Inflammatory macrophage (primary cell): ENCODE measurements at regions not wholly inside any gene's neighbourhood (a gene's known extent, or its start where the extent isn't known, plus 50 kb on each side); places are given as distances from the start of the nearest gene placed in this dataset.
"Not testable (repeated sequence)": the region's sequence is repeated elsewhere in the genome, so short reads cannot be mapped to it uniquely, and the experiment has no call there.

Source experiments
- DNase-seq, 2 donors: peaks; one replicate each; pipeline ENCODE4 v3.0.0-alpha.2; 2020 to 2022

DNA sequence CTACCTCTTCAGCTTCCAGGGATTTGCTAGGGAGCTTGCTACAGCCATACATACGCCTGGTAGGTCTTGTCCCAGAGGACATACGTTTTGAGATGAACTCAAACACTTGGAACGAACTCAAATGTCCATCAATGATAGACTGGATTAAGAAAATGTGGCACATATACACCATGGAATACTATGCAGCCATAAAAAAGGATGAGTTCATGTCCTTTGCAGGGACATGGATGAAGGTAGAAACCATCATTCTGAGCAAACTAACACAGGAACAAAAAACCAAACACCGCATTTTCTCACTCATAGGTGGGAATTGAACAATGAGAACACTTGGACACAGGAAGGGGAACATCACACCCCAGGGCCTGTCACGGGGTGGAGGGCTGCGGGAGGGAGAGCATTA is 68.6 kb upstream of the SGK1 start:
- not testable (repeated sequence) for DNase-seq

DNA sequence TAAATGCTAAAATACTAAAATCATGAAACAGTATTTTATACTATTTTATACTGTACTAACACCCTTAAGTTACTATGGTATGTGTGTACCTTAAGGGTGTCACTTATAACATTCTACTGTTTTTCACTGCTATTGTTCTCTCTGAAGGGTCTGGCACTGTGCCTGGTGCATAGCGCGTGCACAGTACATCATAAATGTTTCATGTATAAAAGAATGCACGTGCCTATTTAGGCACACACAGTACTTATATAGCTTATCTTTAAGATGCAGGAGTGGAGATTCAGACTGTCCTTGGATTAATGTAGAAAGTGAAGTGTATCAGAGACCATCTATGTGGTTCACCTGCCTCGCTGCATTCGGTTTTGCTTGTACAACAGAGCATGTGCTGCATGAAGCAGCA is 64.0 kb upstream of the SGK1 start:
- DNase-seq: no peak

DNA sequence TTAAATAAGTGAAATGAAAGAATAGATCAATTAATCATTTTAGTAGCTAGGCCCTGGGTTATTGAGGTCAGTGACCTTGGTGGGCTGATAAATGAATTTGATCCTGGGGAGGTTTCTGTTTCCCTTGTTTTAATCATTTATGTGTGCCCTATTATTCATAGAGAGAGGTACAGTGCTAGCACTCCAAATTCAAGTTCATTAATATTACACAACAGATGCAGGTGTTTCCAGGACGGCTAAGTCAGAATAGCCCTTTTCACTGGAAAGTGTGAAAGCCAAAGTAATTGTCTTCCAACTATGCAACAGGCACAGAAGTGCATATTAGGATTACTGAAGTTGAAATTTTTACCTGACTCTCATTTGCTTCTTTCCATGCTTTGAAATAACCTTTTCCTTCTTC is 61.7 kb upstream of the SGK1 start:
- no peak for DNase-seq

DNA sequence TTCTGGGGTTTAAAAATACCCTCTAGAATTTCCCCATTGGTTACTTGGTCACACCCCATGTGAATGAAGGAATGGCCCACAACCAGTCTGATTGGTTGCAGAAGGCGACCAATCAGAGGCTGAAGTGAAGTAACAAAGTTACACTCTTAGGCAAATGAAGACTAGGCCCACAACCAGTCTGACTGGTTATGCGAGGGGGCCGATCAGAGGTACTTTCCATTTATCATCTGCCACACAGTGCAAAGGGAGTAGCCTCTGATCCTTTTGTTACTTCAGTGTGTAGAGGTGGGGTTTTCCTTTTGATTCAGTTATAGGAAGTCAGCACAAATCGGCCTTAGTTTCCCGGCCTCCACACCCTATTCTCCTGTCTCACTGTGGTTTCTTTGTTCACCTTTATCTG is 61.2 kb upstream of the SGK1 start:
- DNase-seq: peak; percentile 91 to 93

DNA sequence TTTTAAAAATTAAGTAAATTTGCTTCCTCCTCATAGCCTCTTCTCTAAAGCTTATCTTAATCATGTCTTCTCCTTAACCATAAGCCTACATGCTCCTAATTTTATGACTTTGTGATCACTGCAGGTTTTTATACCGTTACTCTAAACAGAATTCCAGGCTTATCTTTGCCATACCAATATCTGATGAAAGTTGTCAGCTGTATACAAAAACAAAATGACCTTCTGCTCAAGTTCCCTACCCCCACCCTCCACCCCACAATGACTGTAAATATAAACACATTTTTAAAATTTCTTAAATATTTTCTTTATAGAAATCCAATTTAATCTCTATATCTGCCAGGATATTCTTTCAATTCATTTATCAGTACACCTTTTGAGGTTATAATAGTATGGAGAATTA is 60.5 kb upstream of the SGK1 start:
- no peak for DNase-seq

DNA sequence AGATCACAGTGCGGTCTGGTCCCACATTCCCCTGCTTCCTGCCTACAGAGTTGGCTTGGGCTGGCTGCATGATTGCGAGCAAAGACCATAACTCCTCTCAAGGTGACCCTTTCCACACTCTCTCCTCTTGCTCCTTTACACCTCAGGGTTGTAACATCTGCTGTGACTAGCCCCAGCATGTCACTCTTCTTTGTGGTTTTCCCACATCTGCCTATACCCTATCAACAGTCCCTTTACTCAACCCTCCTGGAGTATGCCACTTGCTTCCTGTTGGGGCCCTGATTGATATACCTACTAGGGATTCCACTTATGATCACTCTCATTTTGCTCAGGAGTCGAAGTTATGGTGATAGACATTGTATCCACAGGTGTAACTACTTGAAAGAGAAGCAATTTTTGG is 58.9 kb upstream of the SGK1 start:
- DNase-seq: no peak

DNA sequence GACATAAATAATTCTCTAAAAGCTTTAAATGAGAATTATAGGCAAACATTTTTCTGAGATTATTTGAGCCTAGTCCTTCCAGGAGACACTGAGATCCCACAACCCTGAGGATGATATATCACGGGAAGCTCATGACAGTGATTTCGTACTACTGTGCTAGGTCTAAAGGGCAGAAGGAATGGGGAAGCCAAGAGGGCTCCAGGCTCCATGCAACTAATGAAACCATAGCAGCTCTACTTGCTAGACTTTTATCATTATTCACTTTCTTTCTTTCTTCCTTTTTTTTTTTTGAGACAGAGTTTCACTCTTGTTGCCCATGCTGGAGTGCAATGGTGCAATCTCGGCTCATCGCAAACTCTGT is 57.3 kb upstream of the SGK1 start:
- DNase-seq: peak; percentile 89 to 91

DNA sequence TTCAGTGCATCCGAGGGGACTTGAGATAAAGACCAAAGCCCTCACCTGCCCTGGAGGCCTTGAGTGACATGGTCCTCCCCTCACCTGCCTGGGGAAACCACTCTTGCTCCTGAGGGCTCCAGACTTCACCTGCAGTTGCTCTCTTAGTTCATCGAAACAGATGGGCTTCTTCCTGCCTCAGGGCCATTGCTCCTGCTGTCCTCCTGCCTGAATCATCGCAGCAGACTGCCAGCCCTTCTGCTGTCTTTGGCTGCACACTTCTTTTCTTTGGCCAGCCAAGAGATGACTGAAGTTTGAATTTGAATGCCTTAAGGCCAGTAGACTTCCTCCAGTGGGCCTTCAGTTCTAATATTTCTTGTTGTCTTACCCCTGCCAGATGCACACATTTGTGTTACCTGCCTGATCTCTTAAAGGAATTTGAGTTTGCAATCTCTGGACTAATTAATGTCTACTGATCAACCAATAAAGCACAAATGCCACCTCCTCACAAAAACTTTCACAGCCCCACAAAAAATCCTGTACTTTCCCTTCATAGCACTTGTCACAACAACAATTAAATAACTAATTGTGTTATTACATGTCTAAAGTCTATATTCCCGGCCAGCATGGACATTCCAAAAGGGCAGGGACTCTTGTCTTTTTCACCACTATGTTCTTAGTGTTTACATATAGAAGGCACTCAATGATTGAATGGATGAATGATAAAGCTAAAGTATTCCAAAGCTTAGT is 56.7 kb upstream of the SGK1 start:
- no peak for DNase-seq

DNA sequence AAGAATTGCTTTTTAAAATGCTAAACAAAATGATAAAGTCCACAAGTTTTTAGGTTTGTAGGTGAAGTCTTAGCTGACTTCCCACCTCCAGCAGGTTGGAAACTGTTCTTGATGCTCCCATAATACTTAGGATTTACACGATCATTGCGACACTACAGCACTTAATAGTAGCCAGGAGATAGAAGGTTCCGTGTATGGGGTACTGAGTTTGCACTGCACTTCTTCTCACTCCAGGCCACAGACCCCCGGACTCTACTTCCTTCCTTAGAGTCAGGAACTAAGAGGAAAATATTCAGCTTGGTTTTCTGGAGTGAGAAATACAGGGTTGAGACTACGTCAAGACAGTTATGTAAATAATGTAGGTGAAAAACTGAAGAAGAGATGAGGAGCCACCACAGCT is 56.1 kb upstream of the SGK1 start:
- DNase-seq: peak; percentile 25 to 41

DNA sequence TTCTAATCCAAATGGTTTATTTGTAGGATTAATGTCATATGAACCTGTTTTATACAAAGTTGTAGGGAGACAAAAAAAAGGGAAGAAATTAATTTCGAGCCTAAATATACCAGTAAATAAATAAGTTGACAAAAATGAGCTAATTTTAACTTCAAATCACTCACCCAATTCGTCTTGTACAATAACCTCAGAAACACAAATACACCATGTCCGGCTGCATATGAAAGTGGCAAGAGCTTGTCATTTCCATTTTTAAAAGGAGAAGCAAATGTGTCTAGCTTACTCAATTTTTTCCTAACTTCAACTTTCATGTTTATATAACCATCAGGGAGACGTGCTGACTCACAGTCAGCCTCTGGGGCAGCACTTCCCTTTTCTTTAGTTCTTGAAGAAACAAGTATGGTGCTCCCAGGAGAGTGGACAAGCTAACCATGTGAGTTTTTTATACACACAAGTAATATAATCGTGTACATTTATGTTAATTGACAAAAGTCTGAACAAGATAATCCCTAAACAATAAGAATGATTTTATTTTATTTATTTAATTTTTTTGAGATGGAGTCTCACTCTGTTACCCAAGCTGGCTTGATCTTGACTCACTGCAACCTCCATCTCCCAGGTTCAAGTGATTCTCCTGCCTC is 55.5 kb upstream of the SGK1 start:
- DNase-seq: peak; percentile 95 to 98

DNA sequence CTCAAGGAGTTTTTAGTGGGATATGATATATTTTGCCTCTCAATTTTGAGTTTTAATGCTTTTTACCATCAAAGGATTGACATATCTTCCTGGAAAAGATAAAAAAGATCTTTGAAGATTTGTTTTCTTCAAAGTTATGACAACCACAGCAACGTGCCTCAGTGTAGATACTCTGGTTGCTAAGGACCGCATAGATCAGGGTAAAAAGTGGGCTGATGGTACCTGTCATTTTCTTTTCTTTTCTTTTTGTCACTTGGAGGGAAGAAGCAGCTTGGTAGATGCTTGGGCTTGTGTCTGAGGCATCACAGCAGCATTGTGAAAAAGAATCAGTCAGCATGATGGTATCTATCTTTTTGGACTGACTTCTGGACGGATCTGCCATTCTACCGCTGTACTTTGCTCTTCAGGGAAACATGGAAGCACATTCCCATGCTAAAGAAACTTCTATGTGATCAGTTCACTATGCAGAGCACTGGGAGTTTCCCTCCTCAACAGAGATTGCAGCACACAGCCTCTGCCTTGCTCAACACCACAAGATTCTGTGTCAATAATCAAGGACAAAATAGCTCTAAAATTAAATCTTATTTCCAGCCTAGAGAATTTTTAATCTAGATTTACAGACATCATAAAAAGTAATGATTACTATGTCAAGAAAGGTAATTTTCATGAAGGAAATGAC is 54.8 kb upstream of the SGK1 start:
- peak; percentile 90 to 93 for DNase-seq

DNA sequence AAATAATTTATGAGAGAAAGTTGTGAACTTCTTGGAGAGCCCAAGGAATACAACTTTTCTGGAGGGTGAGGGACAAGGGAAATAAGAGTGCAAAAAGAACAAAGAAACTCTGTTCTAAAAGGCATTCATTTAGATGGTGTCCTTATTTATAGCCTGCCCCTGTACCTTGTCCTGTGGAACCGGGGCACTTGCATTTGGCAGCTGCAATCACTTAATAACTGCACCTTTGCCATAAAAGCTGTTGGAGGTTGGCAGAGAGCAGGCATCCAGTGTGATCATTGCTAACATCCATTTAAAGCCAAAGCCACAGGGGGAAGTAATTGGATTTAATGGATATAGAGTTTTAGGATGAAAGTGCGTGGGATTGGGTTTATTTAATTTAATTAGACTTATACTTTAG is 50.8 kb upstream of the SGK1 start:
- DNase-seq: no peak
